ENCODE measurements at regions not wholly inside any gene's neighbourhood (a gene's known extent, or its start where the extent isn't known, plus 50 kb on each side); places are given as distances from the start of the nearest gene placed in this dataset.

- no peak for TF ChIP-seq CTCF (IDR thresholded peaks at IDR 0.05)
- TF ChIP-seq POLR2A (IDR thresholded peaks at IDR 0.05), result no peak
Measured at GRCh38 chr6:19761121-19761520, 76.0 kb upstream of the ID4 start.
